Progenitor cell of endocrine pancreas (in vitro differentiated cells): ENCODE measurements at regions not wholly inside any gene's neighbourhood (a gene's known extent, or its start where the extent isn't known, plus 50 kb on each side); places are given as distances from the start of the nearest gene placed in this dataset.
A peak's percentile ranks its signal among the peaks of the same experiment; 100 is the strongest.

Source experiments
- DNase-seq: peaks from one replicate; pipeline ENCODE4 v3.0.0; 2021; ENCODE audit warnings: low spot score; ENCODE audit not compliant: unreplicated experiment
- H3K27ac Mint-ChIP-seq: 2 replicates; pipeline ENCODE4 v1.8.0; 2021; ENCODE audit warnings: mild to moderate bottlenecking, moderate library complexity, mixed read lengths
- H3K27me3 Mint-ChIP-seq: 2 replicates; pipeline ENCODE4 v1.8.0; 2021; ENCODE audit warnings: mixed read lengths
- H3K36me3 Mint-ChIP-seq: 2 replicates; pipeline ENCODE4 v1.8.0; 2022; ENCODE audit warnings: mixed read lengths; ENCODE audit not compliant: insufficient read depth
- H3K4me1 Mint-ChIP-seq: 2 replicates; pipeline ENCODE4 v1.8.0; 2021; ENCODE audit warnings: low read depth, mixed read lengths
- H3K4me3 Mint-ChIP-seq: 2 replicates; pipeline ENCODE4 v1.8.0; 2021; ENCODE audit warnings: low read depth, mild to moderate bottlenecking, moderate library complexity, mixed read lengths
- H3K9me3 Mint-ChIP-seq: 2 replicates; pipeline ENCODE4 v1.8.0; 2021; ENCODE audit warnings: low read depth, mixed read lengths
- CTCF ChIP-seq: fragments of 200-600 bp; sonication (generic); IDR thresholded peaks from one replicate; pipeline ENCODE4 v1.5.0; 2021; ENCODE audit warnings: antibody characterized with exemption, mild to moderate bottlenecking; ENCODE audit not compliant: unreplicated experiment

DNA sequence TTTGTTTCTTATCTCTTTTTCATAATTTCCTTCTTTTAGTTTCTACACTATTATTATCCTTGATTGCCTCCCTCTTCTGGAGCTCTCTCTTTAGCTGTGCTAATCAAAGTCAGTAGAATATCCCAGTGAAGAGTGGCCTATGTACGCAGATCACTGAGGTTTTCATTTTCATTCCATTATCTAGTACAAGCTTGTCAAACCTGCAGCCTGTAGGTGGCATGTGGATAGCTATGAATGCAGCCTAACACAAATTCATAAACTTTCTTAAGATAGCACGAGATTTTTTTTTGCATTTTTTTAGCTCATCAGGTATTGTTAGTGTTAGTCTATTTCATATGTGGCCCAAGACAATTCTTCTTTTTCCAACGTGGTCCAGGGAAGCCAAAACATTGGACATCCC is 825.7 kb upstream of the MAP3K7 start:
- H3K36me3 Mint-ChIP-seq = no peaks in the 10 kb centered on the region
- DNase-seq = no peak
- no peak for TF ChIP-seq CTCF
- no peaks in the 10 kb centered on the region for H3K4me1 Mint-ChIP-seq
- no peak overlapping the region for H3K4me3 Mint-ChIP-seq
- H3K27me3 Mint-ChIP-seq = no peaks in the 10 kb centered on the region
- no peak overlapping the region for H3K27ac Mint-ChIP-seq
- H3K9me3 Mint-ChIP-seq = peaks cover 14% of the 10 kb centered on the region

DNA sequence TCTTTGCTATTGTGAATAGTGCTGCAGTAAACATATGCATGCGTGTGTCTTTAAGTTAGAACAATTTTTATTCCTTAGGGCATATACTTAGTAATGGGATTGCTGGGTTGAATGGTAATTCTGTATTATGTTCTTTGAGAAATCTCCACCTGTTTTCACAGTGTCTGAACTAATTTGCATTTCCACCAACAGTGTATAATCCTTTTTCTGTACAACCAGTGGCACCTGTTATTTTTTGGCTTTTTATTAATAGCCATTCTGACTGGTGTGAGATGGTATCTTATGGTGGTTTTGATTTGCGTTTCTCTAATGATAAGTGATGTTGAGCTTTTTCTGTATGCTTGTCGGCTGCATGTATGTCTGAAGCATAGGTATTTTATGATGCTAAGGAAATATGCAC is 820.8 kb upstream of the MAP3K7 start:
- Mint-ChIP-seq H3K27me3 (no peaks in the 10 kb centered on the region), H3K4me3 (no peak overlapping the region), H3K9me3 (peaks cover 22% of the 10 kb centered on the region), H3K36me3 (no peaks in the 10 kb centered on the region), H3K27ac (no peak overlapping the region), H3K4me1 (peaks cover 3% of the 10 kb centered on the region)
- DNase-seq = no peak
- TF ChIP-seq CTCF = no peak

DNA sequence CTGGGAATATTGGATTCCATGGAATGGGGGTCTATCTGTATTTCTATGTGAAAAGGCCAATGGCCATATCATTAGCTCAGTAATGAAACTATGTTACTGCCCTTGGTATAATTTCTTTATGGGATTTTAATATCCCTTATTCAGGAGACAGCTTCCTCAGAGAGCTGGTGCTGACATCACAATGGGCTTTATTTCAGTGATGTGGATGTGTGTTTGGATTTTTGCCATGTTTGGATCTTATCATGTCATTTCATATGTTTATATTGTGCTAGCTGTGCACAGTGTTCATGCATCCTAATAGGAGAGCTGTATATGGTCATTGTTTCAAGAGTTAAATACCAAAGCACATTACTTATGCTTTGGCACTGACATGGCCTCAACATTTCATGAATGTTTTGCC is 806.1 kb upstream of the MAP3K7 start:
- Mint-ChIP-seq H3K4me3 (no peak overlapping the region), H3K27me3 (no peaks in the 10 kb centered on the region)
- no peak for TF ChIP-seq CTCF

DNA sequence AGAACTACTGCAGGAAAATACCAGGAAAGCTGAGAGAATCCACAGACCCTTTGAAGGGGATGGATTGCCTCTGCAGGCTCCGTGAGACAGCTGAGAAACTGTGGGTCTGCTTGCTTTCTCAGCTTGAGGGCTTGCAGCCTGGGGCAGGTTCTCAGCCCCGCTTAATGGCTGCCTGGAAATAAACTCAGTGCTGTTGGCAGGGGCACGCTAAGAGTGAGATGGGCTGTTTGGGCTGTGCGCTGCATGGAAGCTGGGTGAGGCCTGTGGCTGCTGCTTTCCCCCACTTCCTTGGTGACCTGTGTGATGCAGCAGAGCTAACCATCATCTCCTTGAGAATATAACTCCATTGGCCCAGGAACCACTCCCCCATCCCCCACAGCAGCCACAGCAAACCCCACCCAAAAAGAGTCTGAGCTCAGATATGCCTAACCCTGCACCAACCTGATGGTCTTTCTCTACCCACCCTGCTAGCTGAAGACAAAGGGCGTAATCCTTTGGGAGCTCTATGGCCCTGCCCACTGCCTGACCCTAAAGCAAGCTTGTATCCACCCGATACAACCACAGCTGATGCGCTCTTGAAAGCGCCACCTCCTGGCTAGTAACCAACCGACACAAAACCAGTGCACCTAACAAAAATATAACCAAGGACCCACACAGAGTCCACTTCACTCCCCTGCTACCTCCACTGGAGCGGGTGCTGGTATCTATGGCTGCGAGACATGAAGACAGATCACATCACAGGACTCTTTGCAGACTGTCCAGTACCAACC is 800.6 kb upstream of the MAP3K7 start:
- H3K36me3 Mint-ChIP-seq = no peaks in the 10 kb centered on the region
- DNase-seq = no peak
- H3K4me3 Mint-ChIP-seq = no peak overlapping the region
- H3K27ac Mint-ChIP-seq = no peak overlapping the region
- H3K27me3 Mint-ChIP-seq = no peaks in the 10 kb centered on the region
- peak; percentile 10 for TF ChIP-seq CTCF
- no peaks in the 10 kb centered on the region for H3K4me1 Mint-ChIP-seq
- peaks cover 3% of the 10 kb centered on the region for H3K9me3 Mint-ChIP-seq

More for the DNA sequence above, 806.1 kb upstream of the MAP3K7 start:
- DNase-seq = no peak
- H3K4me1 Mint-ChIP-seq = no peaks in the 10 kb centered on the region
- no peaks in the 10 kb centered on the region for H3K36me3 Mint-ChIP-seq
- H3K9me3 Mint-ChIP-seq = peaks cover 6% of the 10 kb centered on the region
- no peak overlapping the region for H3K27ac Mint-ChIP-seq

DNA sequence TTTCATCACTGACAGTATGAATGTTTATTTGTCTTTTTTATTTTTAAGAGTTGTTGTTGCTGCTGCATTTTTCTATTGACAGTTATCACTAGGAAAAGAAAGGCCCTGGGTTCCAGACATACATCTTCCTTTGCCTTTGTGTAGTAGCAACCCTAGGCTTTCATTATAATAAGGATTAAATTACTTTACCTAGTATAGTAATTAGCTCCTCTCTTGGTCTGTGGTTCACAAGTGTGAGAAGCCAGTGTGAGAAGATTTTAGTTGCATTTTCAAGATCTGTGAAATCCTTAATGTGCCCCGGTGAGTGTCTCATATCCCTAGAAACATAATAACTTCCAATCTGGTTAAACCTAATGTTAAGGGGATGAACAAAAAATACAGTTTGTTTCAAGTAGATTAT is 799.3 kb upstream of the MAP3K7 start:
- no peaks in the 10 kb centered on the region for H3K36me3 Mint-ChIP-seq
- TF ChIP-seq CTCF = no peak
- H3K4me3 Mint-ChIP-seq = no peak overlapping the region
- H3K27me3 Mint-ChIP-seq = no peaks in the 10 kb centered on the region
- no peaks in the 10 kb centered on the region for H3K4me1 Mint-ChIP-seq
- peaks cover 3% of the 10 kb centered on the region for H3K9me3 Mint-ChIP-seq
- H3K27ac Mint-ChIP-seq = no peak overlapping the region
- no peak for DNase-seq
